SJSA1 (cell line): ENCODE measurements at regions not wholly inside any gene's neighbourhood (a gene's known extent, or its start where the extent isn't known, plus 50 kb on each side); places are given as distances from the start of the nearest gene placed in this dataset.

Experiments used
- DNase-seq, 2 experiments: peaks; one replicate each; pipeline ENCODE4 v3.0.0-alpha.2; 2015 to 2020; ENCODE audit warnings: low spot score in 2 of 2, low read depth in 1 of 2
- H3K27ac ChIP-seq: fragments of 250-450 bp; sonication (Bioruptor Pico); 2 replicates; pipeline ENCODE4 v1.5.1; 2020; ENCODE audit warnings: mild to moderate bottlenecking, moderate library complexity
- H3K27me3 ChIP-seq: fragments of 250-450 bp; sonication (Bioruptor Pico); replicated peaks from 2 replicates; pipeline ENCODE4 v1.5.1; 2020; ENCODE audit warnings: mild to moderate bottlenecking, moderate library complexity
- H3K36me3 ChIP-seq: fragments of 250-450 bp; sonication (Bioruptor Pico); 2 replicates; pipeline ENCODE4 v1.5.1; 2020; ENCODE audit warnings: mild to moderate bottlenecking
- H3K4me1 ChIP-seq: fragments of 250-450 bp; sonication (Bioruptor Pico); replicated peaks from 2 replicates; pipeline ENCODE4 v1.6.1; 2021; ENCODE audit warnings: mild to moderate bottlenecking
- H3K4me3 ChIP-seq: fragments of 250-450 bp; sonication (Bioruptor Pico); 2 replicates; pipeline ENCODE4 v1.5.1; 2020; ENCODE audit warnings: mild to moderate bottlenecking
- H3K9me3 ChIP-seq: fragments of 250-450 bp; sonication (Bioruptor Pico); replicated peaks from 2 replicates; pipeline ENCODE4 v1.5.1; 2020; ENCODE audit warnings: mild to moderate bottlenecking

- DNase-seq, result no peak
- no peaks in the 10 kb centered on the region for H3K4me1 ChIP-seq
- no peaks in the 10 kb centered on the region for H3K36me3 ChIP-seq
- no peak overlapping the region for H3K4me3 ChIP-seq
- no peaks in the 10 kb centered on the region for H3K9me3 ChIP-seq
- H3K27ac ChIP-seq, result no peak overlapping the region
- H3K27me3 ChIP-seq, result 0 out of 2 replicates have a peak, but pooled peaks cover 2% of the 10 kb centered on the region
These were observed 233.4 kb downstream of the TEX36 start for GRCh38 chr10:125449571-125449970.

DNA sequence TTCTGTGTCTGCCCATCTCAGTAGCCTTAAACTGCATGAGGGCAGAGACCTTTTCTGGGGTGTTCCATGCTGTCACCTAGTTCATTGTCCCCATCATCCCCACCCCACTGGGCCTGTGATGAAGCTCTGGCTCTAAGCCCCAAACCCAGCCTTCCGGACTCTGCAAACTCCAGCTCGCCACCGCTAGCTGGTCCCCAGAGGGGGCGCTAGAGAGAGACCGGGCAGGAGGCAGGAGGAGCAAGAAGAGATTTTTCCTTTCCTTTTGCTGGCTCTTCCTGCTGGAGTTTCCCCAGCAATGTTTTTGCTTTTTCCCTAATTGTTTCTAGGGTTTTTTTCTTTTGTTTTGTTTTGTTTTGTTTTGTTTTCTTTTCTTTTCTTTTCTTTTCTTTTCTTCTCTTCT, 234.4 kb downstream of the TEX36 start:
- Histone ChIP-seq H3K4me3 (no peak overlapping the region), H3K4me1 (no peaks in the 10 kb centered on the region), H3K27me3 (0 out of 2 replicates have a peak, but pooled peaks cover 2% of the 10 kb centered on the region), H3K36me3 (no peaks in the 10 kb centered on the region), H3K27ac (no peak overlapping the region), H3K9me3 (no peaks in the 10 kb centered on the region)
- peak in 1 of 2 experiments; percentile 16 for DNase-seq

DNA sequence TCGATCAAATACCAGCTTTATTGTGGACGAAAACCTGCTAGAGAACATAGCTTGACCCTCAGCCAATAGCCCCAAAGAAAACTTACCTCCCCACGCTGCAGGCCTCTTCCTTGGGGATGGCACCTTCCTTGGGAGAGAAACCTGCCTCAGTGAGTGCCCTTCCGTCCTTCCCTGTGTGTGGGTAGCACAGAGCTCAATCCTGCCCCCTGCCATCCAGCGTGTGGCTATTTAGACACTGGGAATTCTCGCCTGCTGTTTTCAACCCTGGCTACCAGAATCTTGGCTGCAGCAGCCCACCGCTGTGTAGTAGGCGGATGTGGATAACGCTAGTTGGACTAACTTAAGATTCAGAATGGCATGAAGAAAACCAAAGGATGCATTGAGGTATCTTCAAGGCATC, 238.2 kb downstream of the TEX36 start:
- Histone ChIP-seq H3K4me1 (0 out of 2 replicates have a peak, but pooled peaks cover 3% of the 10 kb centered on the region), H3K27ac (no peak overlapping the region), H3K27me3 (0 out of 2 replicates have a peak, but pooled peaks cover 2% of the 10 kb centered on the region), H3K36me3 (no peaks in the 10 kb centered on the region), H3K9me3 (no peaks in the 10 kb centered on the region), H3K4me3 (no peak overlapping the region)
- DNase-seq, result no peak

DNA sequence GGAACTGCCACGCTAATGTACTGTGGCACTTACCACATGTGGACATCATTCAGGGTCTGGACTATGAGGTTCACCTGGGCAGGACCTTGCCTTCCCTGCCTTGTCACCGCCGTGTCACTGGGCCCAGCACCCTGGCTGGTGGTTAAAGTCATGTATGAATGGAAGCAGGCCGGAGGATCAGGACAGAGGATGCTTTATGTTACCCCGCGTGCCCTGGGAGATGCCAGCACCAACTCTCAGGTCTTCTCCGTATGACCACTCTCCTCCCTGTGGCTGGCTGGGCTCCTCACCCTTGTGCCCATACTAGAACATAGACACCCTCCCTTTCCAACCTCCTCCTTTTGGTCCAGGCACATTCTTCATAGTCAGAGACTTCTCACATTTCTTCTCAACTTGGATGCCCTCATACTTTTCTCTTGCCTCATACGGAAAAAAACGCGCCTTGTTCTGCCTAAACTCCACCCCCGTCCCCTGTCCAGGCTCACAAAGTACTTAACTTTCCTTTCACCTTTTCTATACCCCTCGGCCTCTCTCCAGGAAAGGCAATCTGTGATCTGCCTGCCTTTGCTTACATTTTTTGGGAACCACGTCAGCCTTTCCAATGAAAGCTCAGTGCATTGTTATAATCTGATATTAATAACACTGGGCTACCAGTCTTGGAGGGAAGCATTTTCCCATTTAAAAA, 240.0 kb downstream of the TEX36 start:
- Histone ChIP-seq H3K4me1 (0 out of 2 replicates have a peak, but pooled peaks cover 3% of the 10 kb centered on the region), H3K27ac (no peak overlapping the region), H3K36me3 (no peaks in the 10 kb centered on the region), H3K9me3 (no peaks in the 10 kb centered on the region), H3K4me3 (no peak overlapping the region), H3K27me3 (0 out of 2 replicates have a peak, but pooled peaks cover 2% of the 10 kb centered on the region)
- DNase-seq, result no peak

DNA sequence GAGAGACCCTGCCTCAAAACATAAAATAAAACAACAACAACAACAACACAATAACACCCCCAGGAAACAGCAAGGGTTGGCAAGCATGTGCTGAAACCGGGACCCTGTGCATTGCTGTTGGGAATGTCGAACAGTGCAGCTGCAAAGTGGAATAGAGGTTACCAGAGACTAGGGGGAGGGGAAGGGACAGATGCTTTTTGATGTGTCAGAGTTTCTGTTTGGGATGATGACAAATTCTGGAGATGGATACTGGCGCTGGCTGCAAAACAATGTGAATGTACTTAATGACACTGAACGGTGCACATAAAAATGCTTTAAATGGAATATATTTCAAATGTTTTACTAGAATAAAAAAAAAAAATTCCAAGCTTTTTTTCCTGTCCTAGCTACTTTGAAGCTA, 241.8 kb downstream of the TEX36 start:
- Histone ChIP-seq H3K27ac (no peak overlapping the region), H3K27me3 (0 out of 2 replicates have a peak, but pooled peaks cover 2% of the 10 kb centered on the region), H3K4me3 (no peak overlapping the region), H3K36me3 (no peaks in the 10 kb centered on the region), H3K4me1 (0 out of 2 replicates have a peak, but pooled peaks cover 3% of the 10 kb centered on the region), H3K9me3 (no peaks in the 10 kb centered on the region)
- no peak for DNase-seq

- Histone ChIP-seq H3K36me3 (no peaks in the 10 kb centered on the region), H3K27me3 (peaks cover 3% of the 10 kb centered on the region; the same call in 1 of the 2 replicates), H3K27ac (no peak overlapping the region), H3K9me3 (no peaks in the 10 kb centered on the region; the same call in 1 of the 2 replicates), H3K4me3 (no peak overlapping the region), H3K4me1 (no peaks in the 10 kb centered on the region)
- DNase-seq, result no peak
These were observed 251.8 kb downstream of the TEX36 start for GRCh38 chr10:125431149-125431548.

DNA sequence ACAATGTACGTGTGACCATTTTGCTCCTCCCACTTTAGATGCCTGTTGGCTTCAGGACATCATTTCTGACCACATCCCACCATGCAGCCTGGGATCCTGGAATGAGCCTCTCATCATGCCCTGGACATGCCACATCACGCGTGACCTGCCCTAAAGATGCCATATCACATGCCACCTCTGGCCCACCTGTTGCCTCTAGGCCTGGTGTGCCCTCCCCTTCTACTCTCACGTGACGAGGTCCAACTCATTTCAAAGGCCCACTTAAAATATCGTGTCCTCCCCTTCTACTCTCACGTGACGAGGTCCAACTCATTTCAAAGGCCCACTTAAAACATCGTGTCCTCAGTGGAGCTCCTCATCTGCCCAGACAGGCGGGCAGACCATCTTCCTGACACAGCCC, 254.9 kb downstream of the TEX36 start:
- H3K4me1 ChIP-seq, result no peaks in the 10 kb centered on the region
- no peak overlapping the region for H3K27ac ChIP-seq
- no peak overlapping the region for H3K4me3 ChIP-seq
- no peak for DNase-seq
- H3K9me3 ChIP-seq, result no peaks in the 10 kb centered on the region; the same call in 1 of the 2 replicates
- H3K36me3 ChIP-seq, result no peaks in the 10 kb centered on the region
- H3K27me3 ChIP-seq, result peaks cover 3% of the 10 kb centered on the region; the same call in 1 of the 2 replicates

DNA sequence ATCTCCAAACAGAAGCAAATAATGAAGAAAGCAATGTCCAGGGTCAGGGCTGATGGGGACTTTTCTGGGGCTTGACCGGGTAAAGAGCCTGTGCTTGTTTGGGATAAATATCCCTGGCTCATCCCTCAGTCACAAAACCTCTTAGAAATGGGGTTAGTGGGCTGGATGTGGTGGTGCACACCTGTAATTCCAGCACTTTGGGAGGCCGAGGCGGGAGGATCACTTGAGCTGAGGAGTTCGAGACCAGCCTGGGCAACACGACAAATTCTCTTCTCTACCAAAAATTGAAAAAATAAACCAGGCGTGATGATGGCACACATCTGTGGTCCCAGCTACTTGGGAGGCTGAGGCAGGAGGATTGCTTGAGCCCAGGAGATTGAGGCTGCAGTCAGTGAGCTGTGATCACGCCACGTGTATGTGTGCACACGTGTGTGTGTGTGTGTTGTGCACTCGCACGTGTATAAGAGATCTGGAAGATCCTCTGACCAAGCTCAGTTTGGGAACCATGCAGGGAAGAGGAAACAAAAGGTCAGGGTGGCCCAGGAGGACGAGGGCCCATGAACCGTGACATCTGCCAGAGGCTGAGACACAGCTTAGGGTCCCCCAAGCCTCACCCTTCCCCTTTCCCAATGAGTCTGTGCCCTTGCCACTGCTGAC, 258.6 kb downstream of the TEX36 start:
- H3K27me3 ChIP-seq, result peaks cover under 1% of the 10 kb centered on the region; the same call in 1 of the 2 replicates
- DNase-seq, result no peak

DNA sequence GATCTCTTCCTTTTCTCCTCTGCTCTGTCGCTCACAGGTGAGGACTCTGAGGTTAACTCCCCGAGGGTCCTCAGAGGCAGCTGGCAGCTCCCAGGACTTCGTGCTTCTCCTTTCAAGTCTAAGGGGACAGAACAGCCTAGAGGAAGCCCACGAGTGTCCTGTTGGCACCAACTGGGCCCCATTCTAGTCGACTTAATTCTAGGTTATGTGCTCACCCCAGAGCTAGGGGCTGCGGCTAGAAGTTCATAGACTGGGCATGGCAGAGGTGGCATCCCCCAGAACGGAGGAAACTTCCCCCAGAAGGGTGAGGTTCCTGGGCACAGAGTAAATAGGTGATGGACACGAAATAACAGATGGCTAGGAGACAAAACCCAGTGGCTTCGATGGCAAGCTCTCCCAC, 259.4 kb downstream of the TEX36 start:
- DNase-seq, result no peak
- H3K27ac ChIP-seq, result no peak overlapping the region

More for the DNA sequence above, 258.6 kb downstream of the TEX36 start:
- Histone ChIP-seq H3K4me3 (no peak overlapping the region), H3K36me3 (no peaks in the 10 kb centered on the region), H3K9me3 (no peaks in the 10 kb centered on the region; the same call in 1 of the 2 replicates), H3K27ac (no peak overlapping the region), H3K4me1 (no peaks in the 10 kb centered on the region)

GRCh38 chr10:125419831-125420230, 259.5 kb upstream of the CTBP2 start:
- H3K36me3 ChIP-seq, result no peaks in the 10 kb centered on the region
- H3K27ac ChIP-seq, result no peak overlapping the region
- no peaks in the 10 kb centered on the region for H3K27me3 ChIP-seq

More for the DNA sequence above, 259.4 kb downstream of the TEX36 start:
- no peaks in the 10 kb centered on the region; the same call in 1 of the 2 replicates for H3K9me3 ChIP-seq
- H3K36me3 ChIP-seq, result no peaks in the 10 kb centered on the region
- H3K27me3 ChIP-seq, result no peaks in the 10 kb centered on the region
- H3K4me3 ChIP-seq, result no peak overlapping the region
- no peaks in the 10 kb centered on the region for H3K4me1 ChIP-seq

GRCh38 chr10:125419146-125419545, 258.8 kb upstream of the CTBP2 start:
- H3K36me3 ChIP-seq, result no peaks in the 10 kb centered on the region
- no peaks in the 10 kb centered on the region for H3K27me3 ChIP-seq
- H3K9me3 ChIP-seq, result no peaks in the 10 kb centered on the region
- no peak overlapping the region for H3K4me3 ChIP-seq
- peaks cover 19% of the 10 kb centered on the region for H3K4me1 ChIP-seq
- no peak overlapping the region for H3K27ac ChIP-seq
- DNase-seq, result no peak

More at GRCh38 chr10:125419831-125420230, 259.5 kb upstream of the CTBP2 start:
- no peak for DNase-seq
- Histone ChIP-seq H3K4me1 (peaks cover 12% of the 10 kb centered on the region), H3K9me3 (no peaks in the 10 kb centered on the region), H3K4me3 (no peak overlapping the region)

- Histone ChIP-seq H3K27ac (no peak overlapping the region), H3K4me3 (no peak overlapping the region), H3K27me3 (no peaks in the 10 kb centered on the region), H3K4me1 (peaks cover 25% of the 10 kb centered on the region), H3K9me3 (no peaks in the 10 kb centered on the region), H3K36me3 (no peaks in the 10 kb centered on the region)
- no peak for DNase-seq
These were observed 257.2 kb upstream of the CTBP2 start for GRCh38 chr10:125417605-125418004.

GRCh38 chr10:125415964-125416363, 255.6 kb upstream of the CTBP2 start:
- Histone ChIP-seq H3K36me3 (no peaks in the 10 kb centered on the region), H3K27me3 (no peaks in the 10 kb centered on the region), H3K4me1 (peaks cover 30% of the 10 kb centered on the region), H3K4me3 (no peak overlapping the region), H3K9me3 (no peaks in the 10 kb centered on the region), H3K27ac (no peak overlapping the region)
- no peak for DNase-seq

GRCh38 chr10:125415006-125415633, 254.8 kb upstream of the CTBP2 start:
- H3K27ac ChIP-seq, result no peak overlapping the region
- DNase-seq, result peak in 1 of 2 experiments; percentile 51
- peaks cover 30% of the 10 kb centered on the region for H3K4me1 ChIP-seq
- no peak overlapping the region for H3K4me3 ChIP-seq
- no peaks in the 10 kb centered on the region for H3K9me3 ChIP-seq
- H3K27me3 ChIP-seq, result no peaks in the 10 kb centered on the region
- H3K36me3 ChIP-seq, result no peaks in the 10 kb centered on the region
